NCI-H187 treated with DMSO at 0.1 percent for 48 hours (cell line): ENCODE measurements at regions not wholly inside any gene's neighbourhood (a gene's known extent, or its start where the extent isn't known, plus 50 kb on each side); places are given as distances from the start of the nearest gene placed in this dataset.

Experiments used
- DNase-seq: peaks from one replicate; lab custom pipeline; 2025; lab: John Stamatoyannopoulos, UW

DNA sequence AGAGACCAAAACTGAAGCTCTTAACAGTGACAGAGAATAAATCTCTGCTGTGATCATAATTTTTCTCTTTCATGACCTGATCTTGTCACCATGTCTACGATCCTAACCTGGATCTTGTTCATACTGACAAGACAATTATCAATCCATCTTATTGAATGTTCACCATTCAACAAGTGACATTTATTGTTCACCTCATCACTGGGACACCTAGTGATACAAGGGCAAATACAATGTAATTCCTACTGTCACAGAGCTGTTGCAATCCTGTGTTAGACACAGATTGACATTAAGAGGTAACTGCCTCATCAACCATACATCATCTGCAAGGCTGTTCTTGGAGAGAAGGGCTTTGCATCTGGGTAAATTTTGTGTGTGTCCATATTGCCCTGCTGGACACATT is 942.4 kb upstream of the PRR20A start:
- no peak for DNase-seq

GRCh38 chr13:56201834-56202233 is 938.9 kb upstream of the PRR20A start:
- no peak for DNase-seq

DNA sequence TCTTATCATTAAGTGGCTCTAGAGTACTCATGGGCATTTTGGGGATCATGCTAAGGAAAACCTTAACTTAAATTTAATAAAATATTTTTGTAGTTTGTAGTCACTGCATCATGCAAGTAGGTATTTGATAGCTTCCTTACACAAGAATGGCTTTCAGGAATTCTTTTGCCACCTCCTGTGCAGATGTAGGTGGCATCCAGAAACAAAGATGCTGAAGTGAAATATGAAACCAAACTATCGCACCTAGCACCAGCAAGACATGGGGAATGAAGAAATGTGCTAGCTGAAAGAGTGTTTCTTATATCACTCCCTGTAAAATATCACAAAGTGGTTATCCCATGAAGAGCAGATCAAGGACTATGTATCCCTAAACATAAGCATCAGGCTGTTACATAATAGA is 924.5 kb upstream of the PRR20A start:
- DNase-seq = no peak

DNA sequence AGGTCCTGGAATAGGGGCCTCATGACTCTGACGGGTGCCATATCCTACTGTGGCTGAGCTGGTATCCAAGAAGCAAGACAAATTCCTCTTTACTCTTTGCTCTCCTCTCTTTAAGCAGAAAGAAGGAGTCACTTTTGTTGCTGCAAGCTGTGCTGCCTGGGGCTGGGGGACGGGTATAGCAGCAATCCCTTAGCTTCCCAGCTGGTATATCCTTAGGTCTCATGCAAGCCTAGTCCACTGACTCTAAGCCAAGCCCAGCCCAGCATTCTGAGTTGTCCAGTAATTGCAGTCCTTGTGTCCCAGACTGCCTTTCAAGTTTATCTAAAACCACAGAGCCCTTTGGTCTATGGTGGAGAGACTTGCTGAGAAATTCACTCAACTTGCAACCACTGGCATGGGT is 893.0 kb upstream of the PRR20A start:
- DNase-seq = no peak

DNA sequence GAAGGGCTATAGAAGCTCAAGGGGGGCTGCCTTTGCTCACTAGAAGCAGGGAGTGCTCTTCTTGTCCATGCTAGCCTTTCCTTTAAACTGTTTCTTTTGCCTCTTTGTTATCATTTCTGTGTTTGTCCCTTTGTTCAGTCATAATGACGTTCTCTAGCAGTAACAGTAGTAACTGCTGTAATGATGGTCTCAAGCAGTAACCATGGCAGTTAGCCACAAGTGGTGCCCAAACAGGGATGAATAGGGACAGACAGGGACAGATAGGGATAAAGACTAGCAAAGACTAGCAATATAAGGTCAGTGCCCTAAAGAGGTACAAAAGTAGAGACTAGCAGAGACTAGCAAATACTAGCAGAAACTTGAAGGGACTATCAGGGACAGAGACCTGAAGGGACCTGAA is 869.0 kb upstream of the PRR20A start:
- no peak for DNase-seq

- DNase-seq = no peak
These were observed 857.4 kb upstream of the PRR20A start for GRCh38 chr13:56283262-56283828.

DNA sequence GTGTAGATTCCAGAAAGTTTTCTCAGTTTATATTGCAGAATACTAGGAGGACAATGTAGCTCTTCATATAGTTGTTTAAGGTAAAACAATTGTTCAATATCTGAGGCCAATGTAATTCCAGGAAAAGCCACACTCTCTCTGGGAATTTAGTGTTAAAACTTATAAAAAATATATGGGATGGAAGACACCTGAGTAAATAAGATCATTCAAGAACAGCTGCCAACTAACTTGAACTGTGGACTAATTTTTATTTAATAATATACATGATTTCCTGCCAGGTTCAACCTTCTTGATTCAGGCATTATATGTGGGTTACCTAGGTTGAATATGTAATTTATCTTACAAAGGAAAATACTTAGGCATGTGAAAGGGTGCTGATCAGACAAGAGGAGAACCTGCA is 841.1 kb upstream of the PRR20A start:
- DNase-seq = no peak

- no peak for DNase-seq
These were observed 826.0 kb upstream of the PRR20A start for GRCh38 chr13:56314765-56315164.

- DNase-seq = no peak
These were observed 822.9 kb upstream of the PRR20A start for GRCh38 chr13:56317841-56318240.

DNA sequence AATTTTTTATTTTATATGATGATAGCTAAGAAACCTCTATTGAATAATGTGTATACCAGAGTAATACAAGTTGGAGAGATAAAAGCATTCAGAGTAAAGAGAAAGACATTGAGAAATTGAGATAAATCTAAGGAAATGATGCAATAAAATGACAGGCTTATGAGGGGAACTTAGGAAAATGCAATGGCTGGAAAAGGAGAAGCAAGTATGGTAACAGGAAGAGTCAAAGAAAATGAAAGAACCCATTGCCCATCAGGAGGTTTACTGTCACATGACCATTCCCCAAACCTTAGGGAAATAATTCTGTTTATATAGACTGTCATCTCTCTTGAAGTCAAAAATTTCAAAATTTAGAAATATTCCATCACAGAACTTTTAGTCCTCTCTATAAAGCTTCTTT is 808.0 kb upstream of the PRR20A start:
- DNase-seq = no peak

GRCh38 chr13:56335775-56336174 is 804.9 kb upstream of the PRR20A start:
- DNase-seq = no peak

- no peak for DNase-seq
These were observed 802.3 kb upstream of the PRR20A start for GRCh38 chr13:56338421-56338820.

- DNase-seq = no peak
These were observed 793.7 kb upstream of the PRR20A start for GRCh38 chr13:56347014-56347413.

GRCh38 chr13:56349866-56350265 is 790.9 kb upstream of the PRR20A start:
- DNase-seq = no peak

- no peak for DNase-seq
These were observed 789.7 kb upstream of the PRR20A start for GRCh38 chr13:56351041-56351440.

DNA sequence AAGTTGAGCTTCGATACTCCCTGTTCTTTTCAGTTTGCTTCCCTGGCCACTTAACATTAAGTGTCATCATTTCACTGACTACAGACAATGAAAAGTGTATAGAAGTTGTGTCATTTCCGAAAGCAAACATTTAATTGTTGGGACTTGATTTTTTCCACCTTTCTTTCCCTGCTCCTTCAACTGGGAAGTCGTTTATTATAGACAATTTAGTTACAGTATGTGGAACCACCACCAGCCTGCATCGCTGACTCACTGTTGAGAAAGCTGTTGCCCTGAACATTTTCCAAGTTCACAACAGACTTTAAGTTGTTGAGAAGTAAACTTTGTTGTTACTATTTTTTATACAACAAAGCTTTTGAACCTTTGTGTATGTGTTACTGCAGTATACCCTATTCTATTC is 788.4 kb upstream of the PRR20A start:
- no peak for DNase-seq

- no peak for DNase-seq
These were observed 787.8 kb upstream of the PRR20A start for GRCh38 chr13:56352901-56353300.

- DNase-seq = no peak
These were observed 784.0 kb upstream of the PRR20A start for GRCh38 chr13:56356690-56357089.

- DNase-seq = no peak
These were observed 762.2 kb upstream of the PRR20A start for GRCh38 chr13:56378566-56378965.

DNA sequence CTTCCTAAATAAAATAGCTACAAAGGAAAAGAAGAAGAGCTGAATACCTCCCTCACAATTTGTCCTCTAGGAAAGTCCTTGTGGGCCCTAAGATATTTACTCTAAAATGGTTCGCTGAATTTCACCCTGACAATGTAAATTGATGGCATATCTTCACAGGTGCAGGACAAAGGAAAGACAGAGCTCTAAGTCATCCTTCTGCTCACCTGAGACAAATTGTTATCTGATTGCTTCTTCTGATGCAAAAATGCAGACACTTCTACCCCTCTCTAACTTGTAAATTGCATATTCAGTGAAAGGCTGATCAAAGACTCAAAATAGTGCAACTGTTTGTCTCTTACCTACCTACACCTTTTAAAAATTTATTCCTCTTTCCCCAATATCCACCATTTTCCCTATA is 747.2 kb upstream of the PRR20A start:
- no peak for DNase-seq

- DNase-seq = no peak
These were observed 744.4 kb upstream of the PRR20A start for GRCh38 chr13:56396318-56396717.

- DNase-seq = no peak
These were observed 739.9 kb upstream of the PRR20A start for GRCh38 chr13:56400774-56401173.

DNA sequence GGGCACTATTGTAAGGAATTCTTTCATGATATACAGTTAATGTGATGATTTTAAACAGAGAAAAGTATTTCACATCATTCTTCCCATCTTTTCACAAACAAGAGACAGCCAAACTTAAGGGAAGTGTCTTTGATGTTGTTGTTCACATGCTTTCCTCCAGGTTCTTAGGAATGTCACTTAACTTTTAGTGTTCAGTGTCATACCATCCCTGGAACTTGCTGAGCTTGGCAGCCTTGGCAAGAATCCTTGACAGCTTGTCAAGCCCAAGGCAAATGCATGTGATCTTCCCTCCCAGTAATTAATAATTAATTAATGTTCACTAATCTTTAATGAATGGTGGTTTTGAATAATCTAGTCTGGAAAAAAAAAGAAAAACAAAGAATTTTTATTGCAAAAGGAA is 727.9 kb upstream of the PRR20A start:
- DNase-seq = no peak

- DNase-seq = no peak
These were observed 716.5 kb upstream of the PRR20A start for GRCh38 chr13:56424246-56424645.
